DND-41 (cell line): ENCODE measurements at regions not wholly inside any gene's neighbourhood (a gene's known extent, or its start where the extent isn't known, plus 50 kb on each side); places are given as distances from the start of the nearest gene placed in this dataset.

ENCODE experiments used
- ATAC-seq: fragments of 200-7000 bp; cut with Tn5 transposase; 3 replicates; pipeline ENCODE4 v1.9.1; 2021; ENCODE audit warnings: low read depth; ENCODE audit not compliant: insufficient read depth
- DNase-seq: peaks from one replicate; pipeline ENCODE4 v3.0.0-alpha.2; 2020
- H2AFZ ChIP-seq: 2 replicates; pipeline ENCODE4 v1.6.0; 2012; ENCODE audit warnings: low read depth, low read length
- H3K27ac ChIP-seq: 2 replicates; pipeline ENCODE4 v1.5.1; 2012; ENCODE audit warnings: low read length, inconsistent platforms
- H3K27me3 ChIP-seq: fragments of 200-600 bp; sonication (generic); 2 replicates; pipeline ENCODE4 v1.6.0; 2012; ENCODE audit warnings: low read length, mild to moderate bottlenecking, inconsistent platforms; ENCODE audit not compliant: insufficient read depth, poor library complexity
- H3K36me3 ChIP-seq: 2 replicates; pipeline ENCODE4 v1.5.1; 2012; ENCODE audit warnings: low read length, inconsistent platforms; ENCODE audit not compliant: insufficient read depth
- H3K4me1 ChIP-seq: 2 replicates; pipeline ENCODE4 v1.5.1; 2012; ENCODE audit warnings: mild to moderate bottlenecking, low read length; ENCODE audit not compliant: insufficient read depth
- H3K4me2 ChIP-seq: 2 replicates; pipeline ENCODE4 v1.6.0; 2012; ENCODE audit warnings: mild to moderate bottlenecking, moderate library complexity, low read length, inconsistent platforms; ENCODE audit not compliant: insufficient read depth
- H3K4me3 ChIP-seq, 2 experiments: fragments of 200-600 bp in 1 of 2; shearing (Covaris generic) in 1 of 2; 2 replicates each; pipeline ENCODE4 v1.5.1; 2012 to 2016; ENCODE audit warnings: inconsistent platforms in 2 of 2, low read length in 2 of 2, mild to moderate bottlenecking in 2 of 2, low read depth in 1 of 2, moderate library complexity in 1 of 2
- H3K79me2 ChIP-seq: 2 replicates; pipeline ENCODE4 v1.6.0; 2012; ENCODE audit warnings: low read length, inconsistent platforms; ENCODE audit not compliant: insufficient read depth
- H3K9ac ChIP-seq: 2 replicates; pipeline ENCODE4 v1.6.0; 2012; ENCODE audit warnings: low read depth, mild to moderate bottlenecking, inconsistent platforms, low read length, moderate library complexity
- H3K9me3 ChIP-seq: 2 replicates; pipeline ENCODE4 v1.5.1; 2012; ENCODE audit warnings: low read length, moderate library complexity, mild to moderate bottlenecking, inconsistent platforms; ENCODE audit not compliant: insufficient read depth, severe bottlenecking
- H4K20me1 ChIP-seq: 2 replicates; pipeline ENCODE4 v1.6.0; 2012; ENCODE audit warnings: low read length; ENCODE audit not compliant: insufficient read depth
- EZH2 ChIP-seq: IDR thresholded peaks from 3 replicates; pipeline ENCODE4 v1.6.1; 2012; ENCODE audit warnings: borderline replicate concordance, low read depth, mild to moderate bottlenecking, moderate library complexity, low read length, inconsistent platforms; ENCODE audit not compliant: severe bottlenecking
- TF ChIP-seq, protein P1 (sequence below): IDR thresholded peaks from 2 replicates; pipeline ENCODE4 v1.5.1; 2012; ENCODE audit warnings: borderline replicate concordance, low read length, moderate library complexity, mild to moderate bottlenecking; ENCODE audit not compliant: poor library complexity, severe bottlenecking; ENCODE audit errors: extremely low read depth

DNA sequence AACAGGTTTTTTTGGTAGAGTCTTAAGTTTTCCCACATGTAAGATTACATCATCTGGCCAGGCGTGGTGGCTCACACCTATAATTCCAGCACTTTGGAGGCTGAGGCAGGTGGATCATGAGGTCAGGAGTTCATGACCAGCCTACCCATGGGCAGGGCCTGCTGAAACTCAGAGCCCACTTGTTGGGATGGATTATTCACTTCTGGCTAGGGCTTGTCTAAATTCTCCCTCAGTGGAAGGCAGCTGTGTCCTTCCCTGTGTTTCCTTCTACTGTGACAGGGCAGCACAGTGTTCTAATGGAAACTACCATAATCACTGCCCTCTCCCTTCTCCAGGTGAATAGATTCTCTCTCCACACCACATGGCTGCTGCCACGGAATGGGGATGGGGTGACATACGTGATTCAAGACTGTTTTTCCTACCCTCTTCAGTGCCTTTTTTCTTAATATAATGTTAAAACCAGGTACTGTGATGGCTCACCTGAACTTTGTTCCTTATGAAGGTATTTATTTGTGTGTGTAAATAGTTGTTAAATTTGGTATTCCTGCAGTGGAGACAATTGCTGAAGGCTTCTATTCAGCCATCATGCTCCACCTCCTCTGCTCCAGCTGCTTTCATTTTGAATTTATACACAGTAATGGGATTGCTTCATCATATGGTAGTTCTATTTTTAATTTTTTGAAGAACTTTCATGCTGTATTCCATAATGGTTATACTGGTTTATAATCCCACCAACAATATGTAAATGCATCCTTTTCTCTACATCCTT is 287.2 kb upstream of the HS3ST1 start:
- H3K4me1 ChIP-seq = no peaks in the 10 kb centered on the region
- no peak overlapping the region for H3K4me3 ChIP-seq
- H3K36me3 ChIP-seq = no peaks in the 10 kb centered on the region
- no peak overlapping the region for H3K4me2 ChIP-seq
- H3K9me3 ChIP-seq = no peaks in the 10 kb centered on the region
- ATAC-seq = no peak
- H3K9ac ChIP-seq = no peak overlapping the region
- DNase-seq = no peak
- no peaks in the 10 kb centered on the region for H3K79me2 ChIP-seq
- TF ChIP-seq EZH2 = no peak
- TF ChIP-seq, protein P1, sequence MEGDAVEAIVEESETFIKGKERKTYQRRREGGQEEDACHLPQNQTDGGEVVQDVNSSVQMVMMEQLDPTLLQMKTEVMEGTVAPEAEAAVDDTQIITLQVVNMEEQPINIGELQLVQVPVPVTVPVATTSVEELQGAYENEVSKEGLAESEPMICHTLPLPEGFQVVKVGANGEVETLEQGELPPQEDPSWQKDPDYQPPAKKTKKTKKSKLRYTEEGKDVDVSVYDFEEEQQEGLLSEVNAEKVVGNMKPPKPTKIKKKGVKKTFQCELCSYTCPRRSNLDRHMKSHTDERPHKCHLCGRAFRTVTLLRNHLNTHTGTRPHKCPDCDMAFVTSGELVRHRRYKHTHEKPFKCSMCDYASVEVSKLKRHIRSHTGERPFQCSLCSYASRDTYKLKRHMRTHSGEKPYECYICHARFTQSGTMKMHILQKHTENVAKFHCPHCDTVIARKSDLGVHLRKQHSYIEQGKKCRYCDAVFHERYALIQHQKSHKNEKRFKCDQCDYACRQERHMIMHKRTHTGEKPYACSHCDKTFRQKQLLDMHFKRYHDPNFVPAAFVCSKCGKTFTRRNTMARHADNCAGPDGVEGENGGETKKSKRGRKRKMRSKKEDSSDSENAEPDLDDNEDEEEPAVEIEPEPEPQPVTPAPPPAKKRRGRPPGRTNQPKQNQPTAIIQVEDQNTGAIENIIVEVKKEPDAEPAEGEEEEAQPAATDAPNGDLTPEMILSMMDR = no peak
- H2AFZ ChIP-seq = no peak overlapping the region
- H4K20me1 ChIP-seq = no peaks in the 10 kb centered on the region
- H3K27ac ChIP-seq = no peak overlapping the region
- no peaks in the 10 kb centered on the region for H3K27me3 ChIP-seq

GRCh38 chr4:11710453-11711093 is 281.9 kb upstream of the HS3ST1 start:
- H3K9ac ChIP-seq = no peak overlapping the region
- no peaks in the 10 kb centered on the region for H3K4me1 ChIP-seq
- DNase-seq (no peak), ATAC-seq (no peak)
- H3K27me3 ChIP-seq = no peaks in the 10 kb centered on the region
- no peak overlapping the region for H2AFZ ChIP-seq
- H4K20me1 ChIP-seq = no peaks in the 10 kb centered on the region
- H3K79me2 ChIP-seq = no peaks in the 10 kb centered on the region
- no peaks in the 10 kb centered on the region for H3K9me3 ChIP-seq
- H3K36me3 ChIP-seq = no peaks in the 10 kb centered on the region
- H3K4me2 ChIP-seq = no peak overlapping the region
- no peak overlapping the region for H3K27ac ChIP-seq
- no peak overlapping the region for H3K4me3 ChIP-seq
- TF ChIP-seq EZH2 = no peak
- TF ChIP-seq, protein P1 = no peak

GRCh38 chr4:11704186-11704830 is 275.6 kb upstream of the HS3ST1 start:
- ATAC-seq = no peak
- no peak overlapping the region for H3K4me2 ChIP-seq

GRCh38 chr4:11702886-11703557 is 274.3 kb upstream of the HS3ST1 start:
- H3K4me2 ChIP-seq = no peak overlapping the region
- no peak overlapping the region for H3K4me3 ChIP-seq
- no peak overlapping the region for H3K27ac ChIP-seq
- no peak overlapping the region for H2AFZ ChIP-seq
- H3K79me2 ChIP-seq = no peaks in the 10 kb centered on the region
- TF ChIP-seq EZH2 = no peak
- TF ChIP-seq, protein P1 = no peak
- ATAC-seq (no peak), DNase-seq (no peak)
- no peaks in the 10 kb centered on the region for H4K20me1 ChIP-seq
- H3K4me1 ChIP-seq = no peaks in the 10 kb centered on the region
- no peaks in the 10 kb centered on the region for H3K9me3 ChIP-seq
- H3K36me3 ChIP-seq = no peaks in the 10 kb centered on the region
- H3K9ac ChIP-seq = no peak overlapping the region
- H3K27me3 ChIP-seq = no peaks in the 10 kb centered on the region

More at GRCh38 chr4:11704186-11704830, 275.6 kb upstream of the HS3ST1 start:
- Histone ChIP-seq H3K79me2 (no peaks in the 10 kb centered on the region), H3K27me3 (no peaks in the 10 kb centered on the region), H3K4me3 (no peak overlapping the region), H3K9me3 (no peaks in the 10 kb centered on the region), H3K27ac (no peak overlapping the region), H3K4me1 (no peaks in the 10 kb centered on the region), H3K36me3 (no peaks in the 10 kb centered on the region), H2AFZ (no peak overlapping the region), H4K20me1 (no peaks in the 10 kb centered on the region), H3K9ac (no peak overlapping the region)
- no peak for DNase-seq
- no peak for TF ChIP-seq EZH2
